Fibroblast of villous mesenchyme (primary cell): ENCODE measurements at regions not wholly inside any gene's neighbourhood (a gene's known extent, or its start where the extent isn't known, plus 50 kb on each side); places are given as distances from the start of the nearest gene placed in this dataset.
"Not testable (repeated sequence)": the region's sequence is repeated elsewhere in the genome, so short reads cannot be mapped to it uniquely, and the experiment has no call there.

Experiments used
- DNase-seq: peaks from one replicate; pipeline ENCODE4 v3.0.0-alpha.2; 2010; ENCODE audit warnings: low read depth
- H3K4me3 ChIP-seq: 2 replicates; pipeline ENCODE4 v1.5.1; 2011; ENCODE audit warnings: low read depth, mild to moderate bottlenecking, low read length
- TF ChIP-seq, protein P1 (sequence below): IDR thresholded peaks from 2 replicates; pipeline ENCODE4 v1.5.1; 2012; ENCODE audit warnings: low read depth, mild to moderate bottlenecking, low read length; ENCODE audit not compliant: insufficient read depth

DNA sequence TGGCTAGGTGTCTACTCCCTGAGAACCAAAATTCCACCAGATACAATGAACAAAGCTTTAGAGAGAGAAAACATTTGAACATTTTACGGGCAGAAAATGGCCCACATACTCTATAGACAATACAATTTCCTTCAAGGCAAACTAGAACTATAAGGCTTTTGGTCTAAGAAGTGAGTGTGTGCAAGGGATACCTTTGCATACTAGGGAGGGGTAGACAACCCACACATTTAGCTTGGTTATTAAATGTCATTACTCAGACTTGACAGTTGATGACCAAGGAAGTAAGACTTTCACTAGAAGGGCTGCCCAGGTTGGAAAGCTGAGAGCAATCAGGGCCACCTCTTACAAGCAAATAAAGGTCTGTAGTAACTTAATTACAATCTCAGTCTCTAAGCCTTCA, 64.0 kb upstream of the PLEKHM1 start:
- H3K4me3 ChIP-seq, DNase-seq: not testable (repeated sequence)

DNA sequence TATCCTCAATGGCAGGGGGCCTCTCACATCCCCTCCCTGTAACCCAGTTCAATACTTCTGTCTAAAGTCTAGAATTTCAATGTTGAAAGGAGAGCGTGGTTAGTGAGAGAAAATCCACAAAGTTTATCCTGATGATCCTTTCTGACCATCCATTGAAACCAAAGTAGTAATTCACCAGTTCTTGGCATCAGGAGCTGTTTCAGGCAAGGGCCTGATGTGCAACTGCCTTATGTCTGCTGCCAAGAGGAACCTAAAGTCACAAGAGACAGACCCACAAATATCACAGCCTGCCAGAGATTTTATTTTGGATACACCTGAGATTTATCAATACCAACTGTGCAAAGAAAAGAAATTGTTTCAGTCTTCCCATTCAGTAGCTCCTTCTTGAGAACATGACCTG, 68.3 kb upstream of the PLEKHM1 start:
- H3K4me3 ChIP-seq, DNase-seq: not testable (repeated sequence)

DNA sequence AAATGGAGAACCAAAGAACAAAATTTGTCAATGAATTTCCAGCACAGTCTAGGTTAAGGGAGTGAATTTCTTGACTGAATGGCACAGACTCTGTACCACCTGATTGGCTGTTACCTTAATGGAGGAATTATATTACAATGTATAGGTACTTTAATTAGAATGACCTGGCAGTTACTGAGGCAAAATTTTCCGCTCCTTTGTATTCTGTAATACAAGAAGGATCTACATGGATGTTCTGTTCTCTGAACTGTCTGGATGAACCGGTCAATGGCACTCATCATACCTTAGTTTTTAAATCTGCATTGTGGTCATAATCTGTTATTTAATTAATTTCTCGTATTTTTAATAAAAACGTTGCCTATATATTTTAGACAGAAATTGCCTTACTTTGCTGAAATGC, 72.3 kb upstream of the PLEKHM1 start:
- not testable (repeated sequence) for H3K4me3 ChIP-seq, DNase-seq

DNA sequence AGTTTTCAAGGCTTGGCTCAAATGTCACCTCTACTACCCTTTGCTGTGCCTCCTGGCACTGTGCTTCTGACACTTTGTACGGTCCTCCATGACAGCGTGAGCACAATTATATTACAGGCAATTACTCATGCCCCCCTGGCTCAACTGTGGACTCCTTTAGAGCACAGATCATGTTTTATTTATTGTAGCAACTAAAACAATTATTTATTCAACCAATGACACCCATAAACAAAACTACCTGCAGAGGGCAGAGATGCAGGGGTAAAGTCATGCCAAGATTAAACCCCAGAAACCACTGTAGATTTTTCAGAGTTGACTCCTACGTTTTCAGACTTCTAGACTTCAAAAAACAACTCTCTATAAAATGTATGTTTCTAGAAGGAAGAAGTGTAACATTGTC, 72.8 kb upstream of the PLEKHM1 start:
- DNase-seq, H3K4me3 ChIP-seq: not testable (repeated sequence)

DNA sequence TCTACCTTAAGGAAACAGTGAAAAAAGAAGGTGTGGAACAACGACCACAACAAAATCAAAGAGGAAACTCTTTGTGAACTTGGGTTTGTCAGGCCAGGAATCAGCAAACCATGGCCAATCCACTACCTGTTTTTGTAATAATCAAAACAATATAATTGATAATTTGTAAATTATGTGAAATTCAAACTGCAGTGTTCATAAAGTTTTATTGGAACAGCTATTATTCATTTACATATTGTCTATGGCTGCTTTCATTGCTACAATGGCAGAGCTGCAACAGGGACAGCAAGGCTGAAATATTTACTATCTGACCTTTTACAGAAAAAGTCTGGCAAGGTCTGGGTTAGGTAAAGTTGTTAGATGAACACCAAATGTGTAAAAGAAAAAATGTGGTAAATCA, 77.8 kb upstream of the PLEKHM1 start:
- DNase-seq, H3K4me3 ChIP-seq: not testable (repeated sequence)

DNA sequence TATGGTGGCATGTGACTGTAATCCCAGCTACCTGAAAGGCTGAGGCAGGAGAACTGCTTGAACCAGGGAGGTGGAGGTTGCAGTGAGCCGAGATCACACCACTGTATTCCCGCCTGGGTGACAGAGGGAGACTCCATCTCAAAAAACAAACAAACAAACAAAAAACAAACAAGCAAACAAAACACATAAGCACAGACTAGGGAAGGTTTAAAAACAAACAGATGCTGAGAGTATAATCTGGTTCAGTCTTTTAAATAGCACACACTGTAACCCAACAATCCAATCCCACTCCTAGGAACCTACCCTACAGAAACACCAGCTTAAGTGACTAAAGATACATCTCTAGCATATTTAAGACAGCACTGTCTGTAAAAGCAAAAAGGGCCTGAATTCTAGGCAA, 82.8 kb upstream of the PLEKHM1 start:
- not testable (repeated sequence) for DNase-seq, H3K4me3 ChIP-seq

DNA sequence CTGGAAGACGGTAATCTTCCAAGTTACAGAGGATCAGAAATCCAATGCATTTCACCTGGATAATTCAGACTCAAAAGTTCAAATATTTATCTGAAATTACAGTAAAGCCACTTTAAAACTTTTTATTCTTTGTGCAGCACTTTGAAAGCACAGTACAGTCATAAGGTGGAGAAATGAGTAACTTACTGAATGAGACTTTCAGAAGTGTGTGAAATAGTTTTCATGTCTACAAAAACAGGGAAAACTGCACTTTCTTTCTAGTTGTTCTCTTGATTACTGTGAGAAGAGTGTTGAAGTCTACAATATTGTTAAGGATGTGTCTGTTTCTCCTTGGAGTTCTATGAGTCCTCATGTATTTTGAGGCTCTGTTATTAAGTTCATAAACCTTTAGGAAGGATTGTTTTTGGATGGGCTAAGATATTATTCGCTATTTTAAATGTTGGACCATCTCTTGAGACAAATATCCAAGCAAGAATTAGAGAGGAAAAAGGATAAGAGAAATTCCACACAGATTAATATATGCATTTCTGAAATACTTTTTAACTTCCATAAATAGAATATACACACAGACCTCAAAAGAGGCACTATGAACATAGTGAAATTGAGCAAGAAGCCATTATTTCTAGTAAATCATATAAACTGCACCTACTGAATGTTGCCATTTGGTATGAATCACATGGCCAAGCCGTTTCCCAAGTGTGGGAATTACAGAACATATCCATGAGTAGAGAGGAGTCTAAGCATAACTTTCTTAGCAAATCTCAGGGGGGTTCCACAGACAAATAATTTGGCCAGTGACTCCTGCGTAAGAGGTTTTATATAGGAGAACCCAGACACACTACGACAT, 83.6 kb upstream of the PLEKHM1 start:
- no peak overlapping the region for H3K4me3 ChIP-seq
- peak; percentile 38 for DNase-seq
- TF ChIP-seq, protein P1, sequence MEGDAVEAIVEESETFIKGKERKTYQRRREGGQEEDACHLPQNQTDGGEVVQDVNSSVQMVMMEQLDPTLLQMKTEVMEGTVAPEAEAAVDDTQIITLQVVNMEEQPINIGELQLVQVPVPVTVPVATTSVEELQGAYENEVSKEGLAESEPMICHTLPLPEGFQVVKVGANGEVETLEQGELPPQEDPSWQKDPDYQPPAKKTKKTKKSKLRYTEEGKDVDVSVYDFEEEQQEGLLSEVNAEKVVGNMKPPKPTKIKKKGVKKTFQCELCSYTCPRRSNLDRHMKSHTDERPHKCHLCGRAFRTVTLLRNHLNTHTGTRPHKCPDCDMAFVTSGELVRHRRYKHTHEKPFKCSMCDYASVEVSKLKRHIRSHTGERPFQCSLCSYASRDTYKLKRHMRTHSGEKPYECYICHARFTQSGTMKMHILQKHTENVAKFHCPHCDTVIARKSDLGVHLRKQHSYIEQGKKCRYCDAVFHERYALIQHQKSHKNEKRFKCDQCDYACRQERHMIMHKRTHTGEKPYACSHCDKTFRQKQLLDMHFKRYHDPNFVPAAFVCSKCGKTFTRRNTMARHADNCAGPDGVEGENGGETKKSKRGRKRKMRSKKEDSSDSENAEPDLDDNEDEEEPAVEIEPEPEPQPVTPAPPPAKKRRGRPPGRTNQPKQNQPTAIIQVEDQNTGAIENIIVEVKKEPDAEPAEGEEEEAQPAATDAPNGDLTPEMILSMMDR: no peak

DNA sequence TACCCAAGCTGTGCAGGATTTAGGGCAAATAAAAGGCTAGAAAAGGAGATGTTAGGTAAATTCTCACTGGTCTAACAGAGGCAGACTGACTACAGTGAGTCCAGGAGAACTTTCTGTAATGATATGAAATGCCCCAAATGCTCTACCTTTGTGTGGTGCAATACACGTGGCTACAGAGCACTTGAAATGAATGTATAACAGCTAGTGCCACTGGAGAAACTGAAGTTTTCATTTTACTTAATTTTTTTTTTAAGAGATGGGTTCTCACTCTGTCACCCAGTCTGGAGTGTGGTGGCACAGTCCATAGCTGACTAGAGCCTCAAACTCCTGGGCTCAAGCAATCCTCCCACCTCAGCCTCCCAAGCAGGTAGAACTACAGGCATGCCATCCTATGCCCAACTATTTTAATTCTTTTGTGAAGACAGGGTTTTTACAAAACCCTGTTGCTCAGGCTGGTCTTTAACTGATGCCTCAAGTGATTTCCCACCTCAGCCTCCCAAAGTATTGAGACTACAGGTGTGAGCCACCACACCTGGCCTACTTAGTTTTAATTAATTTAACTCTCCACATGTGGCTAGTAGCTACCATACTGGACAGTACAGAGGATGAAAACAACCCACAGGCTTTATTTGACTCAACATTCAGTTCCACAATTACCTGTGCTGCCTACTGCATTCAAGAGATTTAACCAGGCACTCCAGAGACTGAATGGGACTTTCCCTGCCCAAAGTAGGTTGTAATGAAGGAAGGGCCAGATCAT, 84.8 kb upstream of the PLEKHM1 start:
- TF ChIP-seq, protein P1: no peak
- H3K4me3 ChIP-seq: no peak overlapping the region
- no peak for DNase-seq

DNA sequence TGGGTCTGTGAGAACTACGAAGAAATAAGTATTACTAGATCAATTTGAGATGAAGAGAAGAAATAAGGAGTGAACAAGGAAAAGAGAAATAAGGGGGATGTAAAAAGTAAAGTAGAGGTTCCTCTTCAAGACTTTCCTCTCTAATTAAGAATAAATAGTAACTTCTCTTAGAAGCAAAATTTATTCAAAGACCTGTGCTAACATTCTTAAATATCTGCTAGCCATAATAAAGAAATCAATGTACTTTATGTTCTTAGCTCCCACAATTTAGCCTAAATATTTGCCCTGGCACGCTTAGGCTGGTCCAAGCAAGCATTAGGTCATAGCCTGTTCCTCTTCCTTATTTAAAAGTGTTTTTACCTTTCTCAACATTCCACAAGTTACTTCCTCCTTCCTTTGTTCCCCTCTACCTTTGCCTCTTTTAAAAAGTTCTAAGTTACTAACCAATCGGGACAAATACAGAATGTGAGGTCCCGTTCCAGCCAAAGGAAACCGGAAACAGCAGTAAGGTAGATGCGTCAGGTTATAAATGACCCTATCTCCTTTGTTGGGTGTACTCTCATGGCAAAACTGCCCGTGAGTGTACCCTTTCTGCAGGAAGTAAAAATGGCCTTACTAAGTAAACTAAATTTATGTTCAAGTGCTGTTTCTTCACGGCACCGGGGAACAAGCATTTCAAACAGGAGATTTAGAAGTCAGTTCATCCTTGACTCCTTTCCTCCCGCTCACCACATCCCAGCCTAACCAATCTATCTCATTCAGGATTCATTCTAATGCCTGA, 86.2 kb upstream of the PLEKHM1 start:
- not testable (repeated sequence) for DNase-seq, H3K4me3 ChIP-seq

DNA sequence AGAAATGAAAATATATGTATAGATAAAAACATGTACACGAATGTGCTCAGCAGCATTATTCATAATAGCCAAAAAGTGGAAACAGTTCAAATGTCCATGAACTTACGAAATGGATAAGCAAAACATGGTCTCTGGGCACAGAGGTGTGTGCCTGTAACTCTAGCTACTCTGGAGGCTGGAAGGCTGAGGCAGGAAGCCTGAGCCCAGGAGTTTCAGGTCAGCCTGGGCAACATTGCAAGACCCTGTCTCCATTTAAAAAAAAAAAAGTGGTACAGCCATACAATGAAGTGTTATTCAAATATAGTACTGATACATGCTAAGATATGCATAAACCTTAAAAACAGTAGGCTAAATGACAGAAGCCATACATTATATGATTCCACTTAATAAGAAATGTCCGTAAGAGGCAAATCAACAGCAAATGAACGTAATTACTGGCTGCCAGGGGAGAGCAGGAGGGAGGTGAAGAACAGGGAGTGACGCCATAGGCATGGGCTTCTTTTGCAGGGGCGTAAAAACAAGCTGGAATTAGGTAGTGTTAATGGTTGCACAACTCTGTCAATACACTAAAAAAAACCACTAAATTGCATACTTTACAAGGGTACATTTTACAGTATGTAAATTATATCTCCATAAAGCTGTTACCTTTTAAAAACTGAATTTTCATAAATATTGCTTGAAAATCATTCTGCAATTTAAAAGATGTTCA, 87.2 kb upstream of the PLEKHM1 start:
- TF ChIP-seq, protein P1: no peak
- no peak for DNase-seq
- no peak overlapping the region for H3K4me3 ChIP-seq
